CD4-positive, alpha-beta T cell (primary cell): ENCODE measurements at regions not wholly inside any gene's neighbourhood (a gene's known extent, or its start where the extent isn't known, plus 50 kb on each side); places are given as distances from the start of the nearest gene placed in this dataset.

Experiments
- ATAC-seq: fragments of 200-7000 bp; cut with Tn5 transposase; one replicate; pipeline ENCODE4 v1.10.0; 2022; ENCODE audit warnings: mild to moderate bottlenecking; ENCODE audit not compliant: poor library complexity
- CTCF ChIA-PET: fragments of 350-600 bp; sonication (Branson Sonifier 250); formaldehyde crosslinking; loops from one replicate; lab custom pipeline; 2021; ENCODE audit warnings: antibody characterized with exemption, inconsistent platforms; lab: Charles Lee
- POLR2A ChIA-PET: fragments of 350-600 bp; sonication (Branson Sonifier 250); formaldehyde crosslinking; loops from one replicate; lab custom pipeline; 2021; ENCODE audit warnings: antibody characterized with exemption, inconsistent platforms; lab: Charles Lee
- DNase-seq, 14 experiments: peaks; one replicate each; pipeline ENCODE4 v3.0.0-alpha.2; 2013 to 2020; ENCODE audit warnings: mixed read lengths in 2 of 14
- H3K27ac ChIP-seq, 2 donors: one replicate each; pipeline versions ENCODE4 v1.5.1 to v1.7.0; 2013; ENCODE audit warnings: low read length in 2 of 2, low read depth in 1 of 2, mild to moderate bottlenecking in 1 of 2
- H3K27me3 ChIP-seq, 2 experiments: 1 replicate in 1 of 2; 2 replicates in 1 of 2; pipeline versions ENCODE4 v1.6.1 to v1.7.0; 2013; ENCODE audit warnings: low read length in 2 of 2, control low read depth in 1 of 2, mild to moderate bottlenecking in 1 of 2, moderate library complexity in 1 of 2; ENCODE audit not compliant: insufficient read depth in 2 of 2, control insufficient read depth in 1 of 2
- H3K36me3 ChIP-seq: one replicate; pipeline ENCODE4 v1.6.1; 2013; ENCODE audit warnings: low read length, control low read depth; ENCODE audit not compliant: insufficient read depth
- H3K4me1 ChIP-seq: one replicate; pipeline ENCODE4 v1.6.1; 2013; ENCODE audit warnings: low read length, control low read depth; ENCODE audit not compliant: insufficient read depth
- H3K4me3 ChIP-seq: one replicate; pipeline ENCODE4 v1.5.1; 2013; ENCODE audit warnings: mild to moderate bottlenecking, low read length, moderate library complexity
- H3K9me3 ChIP-seq, 2 experiments: 1 replicate in 1 of 2; 2 replicates in 1 of 2; pipeline versions ENCODE4 v1.6.1 to v1.7.0; 2013; ENCODE audit warnings: low read length in 2 of 2, mild to moderate bottlenecking in 2 of 2, control low read depth in 1 of 2, moderate library complexity in 1 of 2; ENCODE audit not compliant: control insufficient read depth in 1 of 2, insufficient read depth in 1 of 2
- H3K27ac Mint-ChIP-seq: one replicate; pipeline ENCODE4 v1.8.0; 2020; ENCODE audit warnings: mixed read lengths
- H3K27me3 Mint-ChIP-seq: one replicate; pipeline ENCODE4 v1.8.0; 2021; ENCODE audit warnings: mixed read lengths
- H3K36me3 Mint-ChIP-seq: one replicate; pipeline ENCODE4 v1.8.0; 2021; ENCODE audit warnings: low read depth, mixed read lengths
- H3K4me1 Mint-ChIP-seq: one replicate; pipeline ENCODE4 v1.8.0; 2021; ENCODE audit warnings: low read depth, mixed read lengths
- H3K4me3 Mint-ChIP-seq: one replicate; pipeline ENCODE4 v1.8.0; 2020; ENCODE audit warnings: mild to moderate bottlenecking, mixed read lengths
- H3K9me3 Mint-ChIP-seq: one replicate; pipeline ENCODE4 v1.8.0; 2020; ENCODE audit warnings: mixed read lengths
- CTCF ChIP-seq: fragments of 200-600 bp; IDR thresholded peaks from one replicate; pipeline ENCODE4 v1.8.0; 2022; ENCODE audit warnings: antibody characterized with exemption, mild to moderate bottlenecking
- intact Hi-C, 2 experiments: fragments of 100-400 bp; cut with DNase I in 1 of 2; cut with micrococcal nuclease in 1 of 2; formaldehyde crosslinking; loops; one replicate each; pipeline versions ENCODE4 v1.15.1 to v1.9.0; 2023 to 2025; cut with DNase I, micrococcal nuclease

GRCh38 chrX:7294483-7294882 is 146.5 kb upstream of the PUDP start:
- Histone ChIP-seq H3K4me3 (no peak overlapping the region), H3K4me1 (no peaks in the 10 kb centered on the region), H3K9me3 (no peaks in the 10 kb centered on the region), H3K27me3 (no peaks in the 10 kb centered on the region), H3K27ac (no peak overlapping the region), H3K36me3 (no peaks in the 10 kb centered on the region)
- ChIA-PET CTCF (interaction anchor here (0.8 kb wide), 1 partner anchor 11 kb away, joined by 3 read pairs; no protein-coding TSS in a partner anchor), POLR2A (no interaction called here)
- ATAC-seq (no peak), DNase-seq (no peak)
- Mint-ChIP-seq H3K4me3 (no peak overlapping the region), H3K36me3 (no peaks in the 10 kb centered on the region), H3K27me3 (no peaks in the 10 kb centered on the region), H3K9me3 (no peaks in the 10 kb centered on the region), H3K4me1 (no peaks in the 10 kb centered on the region), H3K27ac (no peak overlapping the region)
- intact Hi-C loops = no loop called here
- TF ChIP-seq CTCF = no peak

GRCh38 chrX:7286168-7286837 is 138.3 kb upstream of the PUDP start:
- intact Hi-C loops = no loop called here
- Histone ChIP-seq H3K4me3 (no peak overlapping the region), H3K9me3 (no peaks in the 10 kb centered on the region), H3K27me3 (no peaks in the 10 kb centered on the region), H3K4me1 (no peaks in the 10 kb centered on the region), H3K27ac (no peak overlapping the region), H3K36me3 (no peaks in the 10 kb centered on the region)
- Mint-ChIP-seq H3K36me3 (no peaks in the 10 kb centered on the region), H3K27me3 (no peaks in the 10 kb centered on the region), H3K4me1 (no peaks in the 10 kb centered on the region), H3K27ac (no peak overlapping the region), H3K4me3 (no peak overlapping the region), H3K9me3 (no peaks in the 10 kb centered on the region)
- CTCF ChIA-PET = no interaction called here
- DNase-seq (no peak), ATAC-seq (no peak)
- POLR2A ChIA-PET = no interaction called here
- TF ChIP-seq CTCF = no peak

GRCh38 chrX:7285765-7286164 is 137.8 kb upstream of the PUDP start:
- ChIA-PET CTCF (no interaction called here), POLR2A (no interaction called here)
- intact Hi-C loops = no loop called here

More at GRCh38 chrX:7285765-7286164, 137.8 kb upstream of the PUDP start:
- H3K9me3 Mint-ChIP-seq = no peaks in the 10 kb centered on the region
- H3K27ac Mint-ChIP-seq = no peak overlapping the region
- Histone ChIP-seq H3K4me3 (no peak overlapping the region), H3K4me1 (no peaks in the 10 kb centered on the region), H3K27me3 (no peaks in the 10 kb centered on the region), H3K9me3 (no peaks in the 10 kb centered on the region), H3K36me3 (no peaks in the 10 kb centered on the region), H3K27ac (no peak overlapping the region)
- TF ChIP-seq CTCF = no peak
- DNase-seq (no peak), ATAC-seq (no peak)
- H3K27me3 Mint-ChIP-seq = no peaks in the 10 kb centered on the region
- no peaks in the 10 kb centered on the region for H3K36me3 Mint-ChIP-seq
- H3K4me3 Mint-ChIP-seq = no peak overlapping the region
- no peaks in the 10 kb centered on the region for H3K4me1 Mint-ChIP-seq
